Urothelium cell line (cell line): ENCODE measurements at regions not wholly inside any gene's neighbourhood (a gene's known extent, or its start where the extent isn't known, plus 50 kb on each side); places are given as distances from the start of the nearest gene placed in this dataset.
"Not testable (repeated sequence)": the region's sequence is repeated elsewhere in the genome, so short reads cannot be mapped to it uniquely, and the experiment has no call there.

Source experiments
- DNase-seq: peaks from one replicate; pipeline ENCODE4 v3.0.0; 2011; ENCODE audit warnings: low spot score, mixed read lengths
- FAIRE-seq: peaks from 2 replicates; lab custom pipeline; 2011; peaks lifted over from hg19 to GRCh38; lab: Jason Lieb, UNC

DNA sequence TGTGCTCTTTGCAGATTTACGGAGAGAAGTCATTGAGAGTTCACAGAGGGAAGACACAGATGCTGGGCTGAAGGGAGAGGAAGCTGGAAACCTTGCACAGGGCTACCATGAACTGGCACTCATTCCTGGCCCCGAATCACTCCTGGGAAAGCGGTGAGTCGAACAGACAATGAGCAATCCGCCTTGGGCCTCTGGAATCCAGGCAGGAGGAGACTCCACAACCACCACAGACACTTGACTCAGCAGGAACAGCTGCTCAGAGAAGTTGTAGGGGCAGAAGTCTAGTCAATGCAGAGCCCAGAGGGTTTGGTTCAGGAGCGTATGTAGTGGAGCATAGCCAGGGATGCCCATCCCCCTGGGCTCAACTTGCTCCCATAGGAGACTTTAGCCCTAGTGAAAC lies 62.8 kb upstream of the GRIA3 start:
- FAIRE-seq (no peak), DNase-seq (no peak)

DNA sequence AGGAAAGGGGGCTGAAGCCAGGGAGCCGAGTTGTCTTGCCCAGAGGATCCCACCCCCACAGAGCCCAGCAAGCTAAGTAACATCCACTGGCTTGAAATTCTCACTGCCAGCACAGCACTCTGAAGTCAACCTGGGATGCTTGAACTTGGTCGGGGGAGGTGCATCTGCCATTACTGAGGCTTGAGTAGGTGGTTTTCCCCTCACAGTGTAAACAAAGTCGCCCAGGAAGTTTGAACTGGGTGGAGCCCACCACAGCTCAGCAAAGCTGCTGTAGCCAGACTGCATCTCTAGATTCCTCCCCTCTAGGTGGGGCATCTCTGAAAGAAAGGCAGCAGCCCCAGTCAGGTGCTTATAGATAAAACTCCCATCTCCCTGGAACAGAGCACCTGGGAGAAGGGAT lies 54.3 kb upstream of the GRIA3 start:
- DNase-seq, FAIRE-seq: not testable (repeated sequence)
